CD4-positive, alpha-beta T cell treated with Interleukin-4 for 4 hours (primary cell): ENCODE measurements at regions not wholly inside any gene's neighbourhood (a gene's known extent, or its start where the extent isn't known, plus 50 kb on each side); places are given as distances from the start of the nearest gene placed in this dataset.
"Not testable (repeated sequence)": the region's sequence is repeated elsewhere in the genome, so short reads cannot be mapped to it uniquely, and the experiment has no call there.

Source experiments
- DNase-seq: peaks from one replicate; pipeline ENCODE4 v3.0.0-alpha.2; 2020

DNA sequence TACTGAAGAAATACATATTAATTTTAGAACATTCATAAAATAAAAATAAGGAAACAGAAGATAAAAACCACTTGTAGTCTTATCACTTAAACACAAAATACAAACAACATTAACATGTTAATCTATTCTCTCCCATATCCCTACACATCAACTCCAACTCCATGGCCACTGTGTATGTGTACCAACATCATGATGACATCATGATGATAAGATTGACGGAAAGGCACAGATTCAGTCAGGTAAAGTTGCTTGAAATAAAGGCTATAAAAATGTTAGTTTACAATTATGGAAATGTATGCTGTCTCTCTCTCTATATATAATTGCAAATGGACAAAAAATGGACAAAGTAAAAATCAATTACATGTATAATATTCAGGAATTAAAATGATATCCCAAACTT lies 388.5 kb upstream of the UBE2E3 start:
- DNase-seq: no peak

DNA sequence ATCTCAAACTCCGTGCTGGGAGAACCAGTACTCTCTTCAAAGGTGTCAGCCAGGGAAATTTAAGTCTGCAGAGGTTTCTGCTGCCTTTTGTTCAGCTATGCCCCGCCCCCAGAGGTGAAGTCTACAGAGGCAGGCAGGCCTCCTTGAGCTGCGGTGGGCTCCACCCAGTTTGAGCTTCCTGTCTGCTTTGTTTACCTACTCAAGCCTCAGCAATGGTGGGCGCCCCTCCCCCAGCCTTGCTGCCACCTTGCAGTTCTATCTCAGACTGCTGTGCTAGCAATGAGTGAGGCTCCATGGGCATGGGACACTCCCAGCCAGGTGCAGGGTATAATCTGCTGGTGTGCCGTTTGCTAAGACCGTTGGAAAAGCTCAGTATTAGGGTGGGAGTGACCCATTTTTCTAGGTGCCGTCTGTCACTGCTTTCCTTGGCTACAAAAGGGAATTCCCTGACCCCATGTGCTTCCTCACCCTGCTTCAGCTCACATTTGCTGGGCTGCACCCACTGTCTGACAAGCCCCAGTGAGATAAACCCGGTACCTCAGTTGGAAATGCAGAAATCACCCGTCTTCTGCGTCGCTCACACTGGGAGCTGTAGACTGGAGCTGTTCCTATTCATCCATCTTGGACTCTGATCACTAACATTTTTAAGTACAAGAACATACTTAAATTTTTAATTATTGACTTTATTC lies 389.2 kb upstream of the UBE2E3 start:
- peak; percentile 12 for DNase-seq

DNA sequence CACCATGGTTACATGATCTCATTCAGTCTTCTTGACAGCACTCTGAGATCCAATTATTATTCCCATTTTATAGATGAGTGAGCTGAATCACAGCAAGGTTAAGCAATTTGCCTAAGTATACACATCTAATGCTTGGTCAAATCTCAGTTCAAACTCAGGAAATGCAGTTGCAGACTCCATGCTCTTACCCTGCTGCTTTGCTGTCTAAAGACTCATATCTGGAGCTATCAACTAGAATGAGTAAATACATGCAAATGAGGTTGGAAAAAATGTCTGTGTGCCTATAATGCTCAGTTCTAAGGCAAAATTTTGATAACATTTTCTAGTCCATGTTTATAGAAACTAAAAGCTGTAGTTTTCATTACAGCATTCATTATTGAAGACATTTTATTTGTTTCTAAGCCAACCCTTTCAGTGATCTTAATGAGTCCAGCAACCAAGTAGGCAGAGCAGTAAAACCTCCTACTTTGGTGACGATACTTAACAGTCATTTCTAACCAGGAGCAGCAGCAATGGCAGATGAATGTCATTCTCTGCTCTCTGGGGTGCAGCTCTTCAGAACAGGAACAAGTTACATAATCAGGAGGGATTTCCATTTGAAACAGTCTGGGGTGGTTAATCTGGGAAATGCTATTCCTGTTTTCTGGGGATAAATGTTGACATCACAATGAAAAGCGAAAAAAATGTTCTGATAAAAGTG lies 396.8 kb upstream of the UBE2E3 start:
- no peak for DNase-seq

DNA sequence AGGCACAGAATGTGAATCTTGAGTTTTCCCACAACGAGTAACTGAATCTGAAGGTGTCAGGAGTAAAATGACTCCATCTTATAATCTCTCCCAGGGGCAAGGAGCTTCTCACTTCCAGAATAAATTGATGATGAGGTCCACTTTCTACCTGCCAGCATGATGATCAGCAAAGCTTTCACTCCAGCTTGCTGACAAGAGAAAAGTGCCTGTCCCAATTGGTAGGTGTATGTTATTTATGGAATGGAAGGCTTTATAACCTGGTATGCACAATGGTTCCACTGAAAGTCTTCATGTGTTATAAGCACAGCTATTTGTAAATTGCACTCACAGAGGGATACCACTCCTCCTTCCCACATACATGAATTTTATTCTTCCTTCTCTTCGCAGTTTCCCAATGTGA lies 401.0 kb upstream of the UBE2E3 start:
- DNase-seq: no peak

DNA sequence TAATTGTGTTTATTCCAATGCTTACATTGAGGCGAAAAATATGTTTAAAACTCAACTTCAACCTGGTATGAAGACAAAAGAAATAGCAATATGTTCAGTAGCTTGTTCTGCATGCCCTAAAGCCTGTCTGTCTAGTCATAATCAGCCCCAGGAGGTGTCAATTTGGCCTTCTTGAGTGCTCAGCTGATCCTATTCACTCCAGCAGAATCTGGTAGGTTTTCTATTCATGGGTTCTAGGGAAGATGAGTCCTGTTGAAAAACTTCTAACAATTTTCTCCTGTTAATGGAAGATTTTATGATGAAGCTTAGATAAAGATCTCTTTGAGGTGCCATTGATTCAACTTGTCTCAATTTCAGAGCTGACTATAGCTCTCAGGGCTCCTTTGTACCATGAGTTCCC lies 402.0 kb upstream of the UBE2E3 start:
- DNase-seq: no peak

DNA sequence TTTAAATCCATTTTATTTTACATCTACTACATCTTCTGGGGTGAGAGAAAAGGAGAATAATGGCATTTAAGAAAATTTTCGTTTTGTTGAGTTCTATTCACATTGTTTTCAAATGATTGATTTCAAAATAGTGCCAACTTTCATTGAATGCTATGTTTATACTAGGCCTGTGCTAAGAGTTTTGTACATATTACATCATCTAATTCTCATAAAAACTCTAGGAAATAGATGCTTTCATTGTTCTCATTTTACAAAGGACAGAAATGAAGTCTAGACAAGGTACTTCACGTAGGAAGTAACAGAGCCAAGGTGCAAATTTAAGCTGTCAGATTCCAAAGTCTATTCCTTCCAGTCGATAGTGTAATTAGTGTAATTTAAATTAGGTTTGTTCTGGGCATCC lies 402.8 kb upstream of the UBE2E3 start:
- no peak for DNase-seq

DNA sequence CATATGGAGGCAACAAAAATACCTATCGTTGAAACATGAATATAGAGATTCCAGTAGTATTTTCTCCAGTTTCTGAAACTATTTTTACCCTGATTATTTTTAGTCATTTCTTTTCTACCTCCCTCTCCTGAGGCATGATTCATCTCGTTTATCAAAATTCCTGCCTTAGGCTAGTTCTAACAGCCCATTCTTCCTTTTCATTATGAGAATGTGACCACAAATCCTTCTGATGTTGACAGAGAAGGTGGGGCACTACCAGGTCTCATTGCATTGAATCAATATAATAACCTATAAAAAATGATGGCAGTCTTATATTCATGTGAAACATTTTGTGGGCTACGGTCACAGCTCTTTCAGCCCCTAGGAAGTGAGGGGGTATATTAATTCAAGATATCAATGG lies 406.5 kb upstream of the UBE2E3 start:
- DNase-seq: no peak

DNA sequence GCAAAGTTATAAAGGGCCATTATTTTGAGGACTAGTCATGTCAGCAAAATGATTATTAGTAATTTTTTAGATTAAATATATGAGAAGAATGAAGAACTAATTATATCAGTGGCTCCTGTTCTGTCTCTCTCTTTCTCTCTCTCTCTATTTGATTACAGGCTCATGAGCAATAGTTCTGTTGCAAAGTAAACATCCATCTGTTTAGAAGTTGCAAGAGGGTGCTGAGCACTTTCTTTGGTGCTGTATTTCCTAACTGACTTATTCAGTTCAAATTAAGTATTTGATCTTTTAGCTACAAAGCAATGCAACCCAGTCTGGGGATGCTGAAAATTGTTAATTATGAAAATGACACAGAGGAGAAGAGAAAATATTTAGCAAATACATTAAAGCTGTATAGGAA lies 408.1 kb upstream of the UBE2E3 start:
- DNase-seq: no peak

DNA sequence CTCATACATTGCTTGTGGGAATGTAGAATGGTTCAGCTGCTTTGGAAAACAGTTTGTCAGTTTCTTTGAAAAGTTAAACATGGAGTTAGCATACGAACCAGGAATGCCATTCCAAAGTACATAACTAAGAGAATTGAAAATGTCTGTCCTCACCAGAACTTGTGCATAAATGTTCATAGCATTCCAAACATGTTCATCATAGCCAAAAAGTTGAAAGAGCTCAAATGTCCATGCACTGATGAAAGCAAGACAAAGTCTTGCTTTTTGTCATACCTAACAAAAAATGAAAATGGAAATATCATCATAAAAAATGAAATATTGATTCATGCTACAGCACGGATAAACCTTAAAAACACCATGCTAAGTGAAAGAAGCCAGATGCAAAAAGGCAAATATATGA lies 408.8 kb upstream of the UBE2E3 start:
- no peak for DNase-seq

DNA sequence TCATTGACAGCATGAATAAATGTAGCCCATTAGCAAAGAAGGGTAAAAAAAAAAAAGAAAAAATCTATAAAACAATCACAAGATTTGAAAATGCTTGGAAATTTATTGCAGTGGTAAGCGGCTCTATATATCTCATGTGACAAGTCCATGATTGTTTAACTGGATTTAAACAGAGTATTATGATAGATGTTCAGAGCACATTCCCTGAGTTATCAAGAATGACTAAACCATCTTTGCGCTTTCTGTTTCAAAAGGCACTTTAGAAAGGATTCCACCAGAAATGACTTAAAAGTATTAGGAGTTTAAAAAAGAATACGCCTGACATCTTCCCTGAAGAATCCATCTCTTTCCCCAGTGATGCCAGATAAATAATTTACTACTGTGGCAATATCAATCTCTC lies 409.5 kb upstream of the UBE2E3 start:
- no peak for DNase-seq

DNA sequence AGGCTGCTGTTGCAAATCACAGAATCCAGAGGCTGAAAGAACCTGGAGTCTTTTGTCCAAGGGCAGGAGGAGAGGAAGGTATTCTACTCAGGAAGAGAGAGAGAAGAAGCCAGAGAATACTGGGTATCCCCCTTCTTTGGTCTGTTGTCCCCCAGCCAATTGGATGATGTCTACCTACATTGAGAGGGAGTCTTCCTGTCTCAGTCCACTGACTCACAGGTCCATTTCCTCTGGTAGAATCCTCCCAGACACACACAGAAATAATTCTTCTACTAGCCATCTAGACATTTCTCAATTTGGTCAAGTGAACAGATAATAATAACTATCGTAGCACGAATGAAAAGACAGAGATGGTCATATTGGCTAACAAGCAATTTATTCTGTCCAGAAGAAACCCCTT lies 416.4 kb upstream of the UBE2E3 start:
- no peak for DNase-seq

DNA sequence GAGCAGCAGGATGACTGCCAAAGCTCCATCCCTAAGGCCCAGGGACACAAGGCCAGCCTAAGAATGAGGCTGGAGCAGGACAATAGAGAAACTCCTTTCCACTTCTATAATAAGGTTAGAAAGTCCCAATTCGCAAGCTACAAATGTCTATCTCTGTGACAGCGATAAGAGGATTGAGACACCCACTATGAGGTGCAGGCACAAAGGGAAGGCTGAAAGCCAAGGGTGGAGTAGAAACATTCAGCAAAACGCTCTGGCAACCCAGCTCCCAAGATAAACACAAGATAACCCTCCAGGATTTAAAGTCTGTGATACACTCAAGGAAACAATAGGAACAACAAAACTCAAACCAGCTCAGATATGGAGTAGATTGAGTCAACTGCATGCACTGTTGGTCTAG lies 418.0 kb upstream of the UBE2E3 start:
- no peak for DNase-seq

DNA sequence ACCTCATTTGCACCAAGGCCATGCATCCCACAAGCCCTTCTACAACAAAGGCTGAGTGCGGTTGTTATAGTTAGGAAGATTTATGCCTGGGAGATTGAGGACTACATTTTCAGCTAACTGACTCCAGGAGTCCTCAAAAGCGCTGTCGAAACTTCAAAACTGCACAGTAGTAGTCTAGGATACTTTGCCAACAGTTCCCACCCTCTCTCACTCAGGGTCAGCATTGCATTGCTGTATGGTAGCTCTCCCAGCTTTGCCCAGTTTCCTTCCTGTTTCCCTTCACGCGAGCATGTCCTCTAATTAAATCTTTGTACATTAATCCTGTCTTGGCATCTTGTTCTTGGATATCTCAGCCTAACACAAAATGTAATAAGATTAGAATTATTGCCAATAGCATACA lies 420.6 kb upstream of the UBE2E3 start:
- no peak for DNase-seq

DNA sequence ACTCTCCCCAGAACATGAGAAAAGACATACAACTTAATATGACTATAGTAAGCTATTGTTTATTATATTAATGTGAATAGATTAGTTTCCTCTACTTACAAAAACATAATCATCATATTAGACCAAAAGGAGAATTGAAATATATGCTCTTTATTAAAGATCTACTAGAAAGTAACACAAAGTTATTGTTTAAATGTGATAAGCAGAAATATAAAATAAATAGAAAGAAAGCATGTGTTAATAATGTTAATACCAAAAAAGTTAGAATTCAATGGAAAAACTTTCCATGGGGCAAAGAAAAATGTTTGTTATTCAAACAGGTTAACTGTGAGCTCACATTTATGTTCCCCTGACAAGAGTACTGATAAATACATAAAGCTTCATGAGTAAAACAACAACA lies 421.4 kb upstream of the UBE2E3 start:
- DNase-seq: no peak

DNA sequence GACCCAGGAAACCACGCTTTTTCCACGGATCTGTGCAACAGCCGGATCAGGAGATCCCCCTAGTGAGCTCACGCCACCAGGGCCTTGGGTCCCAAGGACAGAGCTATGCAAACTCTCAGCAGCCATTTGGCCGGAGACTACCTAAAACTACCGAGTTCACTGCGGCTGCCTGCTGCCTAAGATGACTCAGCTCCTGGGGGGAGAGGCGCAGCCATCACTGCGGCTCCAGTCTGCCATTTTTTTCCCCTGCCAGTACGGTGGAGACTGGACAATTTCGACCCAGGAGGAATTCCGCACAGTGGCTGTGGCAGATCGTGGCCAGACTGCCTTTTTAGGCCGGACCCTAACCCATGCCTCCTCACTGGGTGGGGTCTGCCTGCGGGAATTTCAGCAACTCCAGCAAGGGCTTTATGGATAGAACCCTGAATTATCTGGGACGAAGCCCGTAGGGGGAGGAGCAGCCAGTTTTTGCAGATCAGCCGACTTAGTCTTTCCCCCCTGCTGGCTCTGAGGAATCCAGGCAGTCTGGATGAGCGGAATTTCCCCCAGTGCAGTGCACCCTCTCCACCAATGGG lies 424.9 kb upstream of the UBE2E3 start:
- DNase-seq: no peak

DNA sequence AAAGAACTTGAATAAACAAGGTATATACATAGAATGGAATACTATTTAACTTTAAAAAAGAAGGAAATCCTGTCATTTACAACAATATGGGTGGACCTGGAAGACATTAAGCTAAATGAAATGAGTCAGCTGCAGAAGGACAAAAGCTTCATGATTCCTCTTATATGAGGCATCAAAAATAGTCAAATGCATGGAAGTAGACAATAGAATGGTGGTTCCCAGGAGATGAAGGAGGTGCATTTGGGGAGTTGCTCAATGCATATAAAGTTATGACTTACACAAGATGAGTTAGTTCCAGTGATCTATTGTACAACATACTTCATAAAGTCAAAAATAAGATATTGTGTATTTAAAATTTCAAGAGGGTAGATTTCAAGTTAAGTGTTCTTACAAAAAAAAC lies 426.1 kb upstream of the UBE2E3 start:
- no peak for DNase-seq

DNA sequence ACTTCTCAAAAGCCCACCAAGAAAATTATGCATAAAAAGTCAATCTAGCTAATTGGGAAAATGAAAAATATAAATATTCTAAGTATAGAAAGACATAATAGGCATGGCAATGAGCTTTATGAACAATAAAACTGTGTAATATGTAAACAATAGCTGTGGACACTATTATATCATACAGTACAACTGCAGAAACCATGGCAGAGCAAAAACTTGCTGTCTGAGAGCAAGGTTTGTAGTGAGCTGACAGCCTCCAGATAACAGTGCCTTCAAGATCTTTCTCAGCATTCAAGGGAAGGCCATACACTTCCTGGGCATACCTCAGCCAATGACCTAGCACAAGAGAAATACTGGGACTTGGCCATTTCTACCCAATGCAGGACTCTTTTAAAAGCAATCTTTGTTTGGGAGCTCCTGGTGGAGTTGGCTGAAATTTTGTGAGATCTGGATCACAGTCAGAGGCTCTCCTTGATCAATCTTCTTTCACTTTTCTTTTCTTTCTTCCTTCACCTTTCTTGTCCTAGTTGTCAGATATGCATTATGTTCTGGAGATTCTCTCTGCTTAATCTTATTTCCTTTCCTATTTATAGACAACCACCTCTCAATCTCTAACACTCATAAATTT lies 427.2 kb upstream of the UBE2E3 start:
- no peak for DNase-seq

DNA sequence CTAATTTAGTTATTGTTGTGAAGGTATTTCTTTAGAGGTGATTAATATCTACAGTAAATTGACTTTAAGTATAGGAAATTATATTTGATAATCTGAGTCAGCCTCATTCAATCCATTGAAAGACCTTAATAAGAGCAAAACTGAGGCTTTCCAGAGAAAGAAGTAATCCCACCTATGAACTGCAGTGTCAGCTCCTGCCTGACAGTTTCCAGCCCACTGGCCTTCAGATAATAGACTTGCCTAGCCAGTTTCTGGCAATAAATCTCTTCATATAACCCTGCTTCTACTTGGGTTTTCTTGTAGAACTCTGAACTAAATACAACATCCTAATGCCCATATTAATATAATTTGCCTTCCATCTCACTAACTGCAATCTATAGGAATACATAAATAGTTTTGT lies 437.9 kb upstream of the UBE2E3 start:
- DNase-seq: no peak

DNA sequence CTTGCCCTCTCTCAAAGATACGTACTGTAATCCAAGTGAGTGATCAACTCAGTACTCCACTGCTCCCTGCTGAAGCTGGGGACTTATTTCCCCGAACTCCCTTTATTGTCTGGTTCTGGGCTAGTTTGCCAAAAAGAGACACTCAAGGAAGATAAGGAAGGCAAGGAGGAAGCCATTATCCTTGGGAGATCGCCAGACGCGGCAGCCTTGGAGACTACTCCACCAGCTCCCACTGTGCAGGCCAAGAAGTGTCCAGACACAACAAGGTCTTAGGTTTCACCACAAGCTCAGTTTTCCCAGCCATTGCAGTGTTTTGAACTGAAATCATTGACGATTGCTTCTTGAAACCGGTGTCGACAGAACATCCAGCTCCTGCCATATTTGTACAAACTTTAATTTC lies 439.6 kb upstream of the UBE2E3 start:
- DNase-seq: no peak

DNA sequence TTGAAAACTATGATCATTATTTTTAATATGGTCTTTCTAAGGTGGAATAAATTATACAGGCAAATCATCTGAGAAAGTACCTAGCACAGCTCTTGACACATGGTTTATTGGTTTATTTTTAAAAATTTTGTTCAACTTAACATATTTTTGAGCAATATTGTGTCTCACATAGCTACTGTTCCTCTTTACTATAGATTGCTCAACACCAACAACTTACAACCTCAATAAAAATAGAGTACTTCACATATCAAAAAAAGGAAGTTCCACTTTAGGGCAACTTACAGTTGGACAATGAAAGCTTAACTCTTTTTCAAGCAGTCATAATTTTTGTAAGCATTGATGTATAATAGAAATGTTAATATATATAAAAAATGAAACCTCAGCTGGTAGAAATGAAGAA lies 440.9 kb upstream of the UBE2E3 start:
- DNase-seq: no peak

DNA sequence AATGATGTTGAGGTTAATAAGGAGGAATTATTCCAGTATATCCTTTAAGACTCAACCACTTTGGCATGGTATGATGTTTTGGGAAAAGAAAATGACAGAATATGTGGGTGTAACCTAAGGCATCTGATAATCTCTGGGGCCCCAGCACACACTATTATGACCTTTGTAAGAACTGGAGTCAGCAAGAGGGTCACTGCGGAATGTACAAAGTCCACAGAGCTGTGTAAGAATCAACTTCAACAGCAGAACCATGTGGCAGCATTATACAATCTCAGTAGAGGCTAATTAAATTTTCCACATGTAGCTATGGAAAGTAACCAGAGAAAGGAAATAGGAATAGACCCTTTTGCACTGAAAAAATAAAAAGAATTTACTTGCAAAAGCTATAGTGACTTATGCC lies 445.1 kb upstream of the UBE2E3 start:
- no peak for DNase-seq

DNA sequence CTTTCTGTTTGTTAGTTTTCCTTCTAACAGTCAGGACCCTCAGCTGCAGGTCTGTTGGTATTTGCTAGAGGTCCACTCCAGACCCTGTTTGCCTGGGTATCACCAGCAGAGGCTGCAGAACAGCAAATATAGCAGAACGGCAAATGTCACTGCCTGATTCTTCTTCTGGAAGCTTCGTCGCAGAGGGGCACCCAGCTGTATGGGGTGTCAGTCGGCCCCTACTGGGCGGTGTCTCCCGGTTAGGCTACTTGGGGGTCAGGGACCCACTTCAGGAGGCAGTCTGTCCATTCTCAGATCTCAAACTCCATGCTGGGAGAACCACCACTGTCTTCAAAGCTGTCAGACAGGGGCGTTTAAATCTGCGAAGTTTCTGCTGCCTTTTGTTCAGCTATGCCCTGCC lies 448.6 kb upstream of the UBE2E3 start:
- not testable (repeated sequence) for DNase-seq

DNA sequence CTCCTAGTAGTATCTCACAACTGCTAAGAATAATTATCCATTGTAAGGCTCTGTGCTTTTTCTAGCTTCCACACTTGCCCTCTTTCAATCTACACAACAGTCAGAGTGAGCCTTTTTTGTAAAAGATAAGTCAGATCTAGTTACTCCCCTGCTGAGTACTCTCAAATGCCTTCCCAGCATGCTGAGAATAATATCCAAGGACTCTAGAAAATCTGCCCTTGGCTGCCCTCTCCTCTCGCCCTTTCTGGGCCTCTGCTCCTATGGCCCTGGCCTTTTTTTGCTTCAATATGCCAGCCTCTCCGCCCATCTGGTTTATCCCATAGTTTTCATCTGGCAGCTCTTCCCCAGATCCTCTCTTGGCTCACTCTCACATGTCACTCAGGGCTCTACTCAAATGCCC lies 455.9 kb upstream of the UBE2E3 start:
- no peak for DNase-seq

DNA sequence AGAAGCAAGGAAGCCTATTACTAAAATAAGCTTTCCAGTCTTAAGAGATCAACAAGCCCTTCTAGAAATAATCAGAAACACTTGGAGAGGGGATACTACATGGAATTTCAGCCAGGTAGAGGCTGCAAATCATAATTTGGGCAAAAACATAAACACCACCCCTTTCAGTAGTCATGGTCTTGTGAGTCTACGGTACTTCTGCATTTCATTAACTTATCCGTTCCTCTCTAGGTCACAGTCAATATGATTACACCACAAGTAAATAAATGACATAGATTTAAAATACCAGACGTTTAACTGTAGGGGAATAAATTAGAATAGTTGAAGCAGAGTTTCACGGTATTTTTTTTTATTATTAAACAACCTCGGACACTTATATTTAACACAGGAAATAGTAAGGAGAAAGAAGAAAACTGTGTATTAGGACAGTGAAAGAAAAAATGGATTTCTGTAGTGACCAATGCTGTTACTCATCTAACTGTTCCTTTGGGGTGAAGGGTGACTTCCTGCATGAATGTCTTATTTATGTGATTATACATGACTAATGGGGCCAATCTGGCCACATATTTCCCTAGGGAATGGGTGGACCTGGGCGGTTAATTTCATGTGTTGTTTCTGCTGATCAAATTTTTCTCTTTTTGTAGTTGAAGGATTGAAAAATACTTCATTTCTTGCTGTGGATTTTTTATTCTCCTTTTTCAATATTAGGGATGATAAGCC lies 456.6 kb upstream of the UBE2E3 start:
- DNase-seq: no peak
